Neural cell (in vitro differentiated cells): ENCODE measurements at regions not wholly inside any gene's neighbourhood (a gene's known extent, or its start where the extent isn't known, plus 50 kb on each side); places are given as distances from the start of the nearest gene placed in this dataset.

Experiments
- H2AFZ ChIP-seq: fragments of 200-600, 300-800 bp; sonication (generic), shearing (Covaris generic); 2 replicates; pipeline ENCODE4 v1.6.0; 2014; ENCODE audit warnings: low read depth, mild to moderate bottlenecking, antibody characterized with exemption, low read length, moderate library complexity
- H3F3A ChIP-seq: fragments of 200-600 bp; shearing (Covaris generic); 2 replicates; pipeline ENCODE4 v1.6.1; 2016; ENCODE audit warnings: mild to moderate bottlenecking, moderate library complexity, mixed read lengths, antibody characterized with exemption, low read length; ENCODE audit not compliant: insufficient read depth, poor library complexity, severe bottlenecking
- H3K27ac ChIP-seq: fragments of 200-600, 300-800 bp; sonication (generic), shearing (Covaris generic); 2 replicates; pipeline ENCODE4 v1.5.1; 2014; ENCODE audit warnings: mild to moderate bottlenecking, low read length, moderate library complexity
- H3K27me3 ChIP-seq: fragments of 300-800, 200-600 bp; sonication (generic), shearing (Covaris generic); 2 replicates; pipeline ENCODE4 v1.6.0; 2014; ENCODE audit warnings: mild to moderate bottlenecking, low read depth, low read length, moderate library complexity; ENCODE audit not compliant: insufficient read depth
- H3K36me3 ChIP-seq: fragments of 300-800, 200-600 bp; sonication (generic), shearing (Covaris generic); 2 replicates; pipeline ENCODE4 v1.5.1; 2014; ENCODE audit warnings: mild to moderate bottlenecking, antibody characterized with exemption, low read length, moderate library complexity; ENCODE audit not compliant: insufficient read depth
- H3K4me2 ChIP-seq: fragments of 300-800, 200-600 bp; sonication (generic), shearing (Covaris generic); 2 replicates; pipeline ENCODE4 v1.6.0; 2014; ENCODE audit warnings: mild to moderate bottlenecking, low read length
- H3K4me3 ChIP-seq: fragments of 300-800, 200-600 bp; sonication (generic), shearing (Covaris generic); 2 replicates; pipeline ENCODE4 v1.5.1; 2014; ENCODE audit warnings: mild to moderate bottlenecking, low read length, moderate library complexity
- H3K79me2 ChIP-seq: fragments of 200-600 bp; shearing (Covaris generic); replicated peaks from 2 replicates; pipeline ENCODE4 v1.6.0; 2014; ENCODE audit warnings: mild to moderate bottlenecking, low read length, moderate library complexity; ENCODE audit not compliant: insufficient read depth
- H3K9ac ChIP-seq: fragments of 300-800, 200-600 bp; sonication (generic), shearing (Covaris generic); 2 replicates; pipeline ENCODE4 v1.6.1; 2016; ENCODE audit warnings: mild to moderate bottlenecking, low read length, mixed read lengths
- H3K9me2 ChIP-seq: fragments of 200-600 bp; shearing (Covaris generic); 2 replicates; pipeline ENCODE4 v1.6.1; 2016; ENCODE audit warnings: mild to moderate bottlenecking, low read length, mixed read lengths; ENCODE audit not compliant: insufficient read depth
- H3K9me3 ChIP-seq: fragments of 200-600, 300-800 bp; sonication (generic), shearing (Covaris generic); 2 replicates; pipeline ENCODE4 v1.6.1; 2016; ENCODE audit warnings: mild to moderate bottlenecking, mixed run types, low read length, moderate library complexity, mixed read lengths
- H4K20me1 ChIP-seq: fragments of 200-600 bp; shearing (Covaris generic); 2 replicates; pipeline ENCODE4 v1.6.1; 2016; ENCODE audit warnings: mild to moderate bottlenecking, mixed run types; ENCODE audit not compliant: insufficient read depth
- CTCF ChIP-seq: fragments of 450-650 bp; IDR thresholded peaks from 2 replicates; pipeline ENCODE4 v1.5.1; 2014; ENCODE audit warnings: antibody characterized with exemption, mild to moderate bottlenecking, moderate library complexity; ENCODE audit not compliant: poor library complexity, severe bottlenecking
- EP300 ChIP-seq: fragments of 450-650 bp; conservative IDR thresholded peaks from 2 replicates; pipeline ENCODE4 v1.6.1; 2014; ENCODE audit warnings: antibody characterized with exemption, mild to moderate bottlenecking, moderate library complexity; ENCODE audit not compliant: poor library complexity, severe bottlenecking
- EZH2 ChIP-seq: fragments of 200-600, 300-800 bp; shearing (Covaris generic), sonication (generic); IDR thresholded peaks from 2 replicates; pipeline ENCODE4 v1.6.1; 2014; ENCODE audit warnings: antibody characterized with exemption, low read length, borderline replicate concordance, mild to moderate bottlenecking; ENCODE audit not compliant: insufficient read depth, poor library complexity, severe bottlenecking
- MXI1 ChIP-seq: fragments of 450-650 bp; conservative IDR thresholded peaks from 2 replicates; pipeline ENCODE4 v1.6.1; 2014; ENCODE audit warnings: antibody characterized with exemption, mild to moderate bottlenecking; ENCODE audit not compliant: poor library complexity, severe bottlenecking
- POLR2AphosphoS5 ChIP-seq: IDR thresholded peaks from 2 replicates; pipeline ENCODE4 v1.6.1; 2012
- RAD21 ChIP-seq: fragments of 450-650 bp; conservative IDR thresholded peaks from 2 replicates; pipeline ENCODE4 v1.6.1; 2014; ENCODE audit warnings: antibody characterized with exemption, mild to moderate bottlenecking, moderate library complexity
- REST ChIP-seq: IDR thresholded peaks from 2 replicates; pipeline ENCODE4 v1.6.1; 2012; ENCODE audit warnings: borderline replicate concordance
- SMC3 ChIP-seq: fragments of 450-650 bp; conservative IDR thresholded peaks from 2 replicates; pipeline ENCODE4 v1.6.1; 2014; ENCODE audit warnings: antibody characterized with exemption, mild to moderate bottlenecking, moderate library complexity; ENCODE audit not compliant: poor library complexity
- TAF1 ChIP-seq: IDR thresholded peaks from 2 replicates; pipeline ENCODE4 v1.6.1; 2012; ENCODE audit warnings: low read depth

GRCh38 chr9:110114859-110115201 lies 93.1 kb downstream of the C9orf152 start:
- Histone ChIP-seq H4K20me1 (no peaks in the 10 kb centered on the region), H3K79me2 (no peaks in the 10 kb centered on the region), H3F3A (no peaks in the 10 kb centered on the region), H3K9me3 (no peaks in the 10 kb centered on the region), H3K27me3 (no peaks in the 10 kb centered on the region), H3K4me3 (no peak overlapping the region), H3K4me2 (no peak overlapping the region), H3K27ac (no peak overlapping the region), H3K9me2 (no peaks in the 10 kb centered on the region), H3K36me3 (no peaks in the 10 kb centered on the region), H3K9ac (no peak overlapping the region), H2AFZ (no peak overlapping the region)
- TF ChIP-seq RAD21 = no peak
- no peak for TF ChIP-seq REST

- TF ChIP-seq POLR2AphosphoS5 (no peak), REST (no peak), EZH2 (no peak), RAD21 (no peak), CTCF (no peak), EP300 (no peak), MXI1 (no peak), SMC3 (no peak), TAF1 (no peak)
- Histone ChIP-seq H3K4me2 (no peak overlapping the region), H3K36me3 (no peaks in the 10 kb centered on the region), H3K9me2 (no peaks in the 10 kb centered on the region), H2AFZ (no peak overlapping the region), H3K9me3 (no peaks in the 10 kb centered on the region), H4K20me1 (no peaks in the 10 kb centered on the region), H3K9ac (no peak overlapping the region), H3K27me3 (no peaks in the 10 kb centered on the region), H3K27ac (no peak overlapping the region), H3K4me3 (no peak overlapping the region), H3F3A (no peaks in the 10 kb centered on the region), H3K79me2 (no peaks in the 10 kb centered on the region)
Observed at GRCh38 chr9:110115341-110115820, 92.6 kb downstream of the C9orf152 start.
